ENCODE measurements at regions not wholly inside any gene's neighbourhood (a gene's known extent, or its start where the extent isn't known, plus 50 kb on each side); places are given as distances from the start of the nearest gene placed in this dataset.

- intact Hi-C loops (cut with DNase I): no loop called here
- Histone ChIP-seq H3K4me3 (replicated peaks in 1 of 3) (no peak overlapping the region), H3K9me3 (no peaks in the 10 kb centered on the region), H3K27ac (no peak overlapping the region), H3K36me3 (no peaks in the 10 kb centered on the region), H3K4me1 (no peaks in the 10 kb centered on the region), H3K27me3 (no peaks in the 10 kb centered on the region)
- no peak for DNase-seq
- TF ChIP-seq POLR2A (IDR thresholded peaks at IDR 0.05) (no peak), CTCF (IDR thresholded peaks at IDR 0.05) (no peak)
- 84 to 88% methylated on average over 1 to 3 of the region's 3 CpGs for WGBS, 2 donors
Measured at GRCh38 chr7:19480383-19480782, 228.5 kb downstream of the POLR1F start.

GRCh38 chr7:19470031-19470430, 238.8 kb downstream of the POLR1F start:
- H3K36me3 ChIP-seq: no peaks in the 10 kb centered on the region
- no peak overlapping the region for H3K4me3 ChIP-seq (replicated peaks in 1 of 3)
- WGBS, 2 donors: 64 to 67% methylated on average over 3 of the region's 3 CpGs
- no peak for DNase-seq
- TF ChIP-seq CTCF (IDR thresholded peaks at IDR 0.05) (no peak), POLR2A (IDR thresholded peaks at IDR 0.05) (no peak)
- no peaks in the 10 kb centered on the region for H3K9me3 ChIP-seq
- H3K4me1 ChIP-seq: no peaks in the 10 kb centered on the region
- no peaks in the 10 kb centered on the region for H3K27me3 ChIP-seq
- intact Hi-C loops (cut with DNase I): no loop called here
- H3K27ac ChIP-seq: no peak overlapping the region

- TF ChIP-seq CTCF (IDR thresholded peaks at IDR 0.05) (no peak), POLR2A (IDR thresholded peaks at IDR 0.05) (no peak)
Measured at GRCh38 chr7:19465861-19466260, 243.0 kb downstream of the POLR1F start.

GRCh38 chr7:19464751-19465150, 244.1 kb downstream of the POLR1F start:
- Histone ChIP-seq H3K36me3 (no peaks in the 10 kb centered on the region), H3K4me3 (replicated peaks in 1 of 3) (no peak overlapping the region), H3K9me3 (no peaks in the 10 kb centered on the region), H3K27ac (no peak overlapping the region), H3K4me1 (no peaks in the 10 kb centered on the region), H3K27me3 (no peaks in the 10 kb centered on the region)
- WGBS, 2 donors: 77 to 82% methylated on average over 4 of the region's 4 CpGs
- TF ChIP-seq CTCF (IDR thresholded peaks at IDR 0.05): no peak
- no peak for TF ChIP-seq POLR2A (IDR thresholded peaks at IDR 0.05)
- intact Hi-C loops (cut with DNase I): no loop called here
- DNase-seq: no peak

More at GRCh38 chr7:19465861-19466260, 243.0 kb downstream of the POLR1F start:
- no peaks in the 10 kb centered on the region for H3K27me3 ChIP-seq
- intact Hi-C loops (cut with DNase I): no loop called here
- WGBS, 2 donors: 71 to 73% methylated on average over 3 of the region's 3 CpGs
- no peak for DNase-seq
- no peaks in the 10 kb centered on the region for H3K36me3 ChIP-seq
- no peaks in the 10 kb centered on the region for H3K4me1 ChIP-seq
- H3K9me3 ChIP-seq: no peaks in the 10 kb centered on the region
- H3K4me3 ChIP-seq (replicated peaks in 1 of 3): no peak overlapping the region
- H3K27ac ChIP-seq: no peak overlapping the region

- no peak overlapping the region for H3K4me3 ChIP-seq (replicated peaks in 1 of 3)
- no peaks in the 10 kb centered on the region for H3K36me3 ChIP-seq
- no peaks in the 10 kb centered on the region for H3K27me3 ChIP-seq
- WGBS, 2 donors: 78 to 81% methylated on average over 3 of the region's 3 CpGs
- H3K9me3 ChIP-seq: no peaks in the 10 kb centered on the region
- no peak overlapping the region for H3K27ac ChIP-seq
- no peak for TF ChIP-seq POLR2A (IDR thresholded peaks at IDR 0.05)
- TF ChIP-seq CTCF (IDR thresholded peaks at IDR 0.05): no peak
- H3K4me1 ChIP-seq: no peaks in the 10 kb centered on the region
- no peak for DNase-seq
- intact Hi-C loops (cut with DNase I): no loop called here
Measured at GRCh38 chr7:19464241-19464640, 244.6 kb downstream of the POLR1F start.
